Keratinocyte (primary cell): ENCODE measurements at regions not wholly inside any gene's neighbourhood (a gene's known extent, or its start where the extent isn't known, plus 50 kb on each side); places are given as distances from the start of the nearest gene placed in this dataset.

Experiments used
- DNase-seq: peaks from one replicate; pipeline ENCODE4 v3.0.0-alpha.2; 2011; ENCODE audit warnings: low read depth, missing footprints, low spot score
- FAIRE-seq: peaks from 2 replicates; lab custom pipeline; 2011; peaks lifted over from hg19 to GRCh38; lab: Jason Lieb, UNC
- H2AFZ ChIP-seq: 2 replicates; pipeline ENCODE4 v1.6.0; 2012; ENCODE audit warnings: low read length, control low read depth, inconsistent platforms; ENCODE audit not compliant: control insufficient read depth
- H3K27ac ChIP-seq: 2 replicates; pipeline ENCODE4 v1.5.1; 2011; ENCODE audit warnings: low read length; ENCODE audit not compliant: control insufficient read depth, insufficient read depth
- H3K27me3 ChIP-seq: 3 replicates; pipeline ENCODE4 v1.6.0; 2011; ENCODE audit warnings: low read length; ENCODE audit not compliant: control insufficient read depth, insufficient read depth; ENCODE audit errors: extremely low read depth
- H3K36me3 ChIP-seq, 2 experiments: 2 replicates in 1 of 2; 3 replicates in 1 of 2; pipeline ENCODE4 v1.5.1; 2011; ENCODE audit warnings: low read length in 2 of 2, mild to moderate bottlenecking in 1 of 2; ENCODE audit not compliant: control insufficient read depth in 2 of 2, insufficient read depth in 2 of 2; ENCODE audit errors: extremely low read depth in 1 of 2
- H3K4me1 ChIP-seq: 3 replicates; pipeline ENCODE4 v1.5.1; 2011; ENCODE audit warnings: low read length; ENCODE audit not compliant: control insufficient read depth, insufficient read depth; ENCODE audit errors: extremely low read depth
- H3K4me2 ChIP-seq: 3 replicates; pipeline ENCODE4 v1.6.0; 2011; ENCODE audit warnings: low read depth, low read length; ENCODE audit not compliant: control insufficient read depth, insufficient read depth; ENCODE audit errors: extremely low read depth
- H3K4me3 ChIP-seq, 3 experiments: fragments of 200-600 bp in 1 of 3; sonication (generic) in 1 of 3; 2 replicates in 2 of 3; 3 replicates in 1 of 3; pipeline ENCODE4 v1.5.1; 2011 to 2016; ENCODE audit warnings: low read length in 3 of 3, mild to moderate bottlenecking in 3 of 3, control low read depth in 2 of 3, inconsistent platforms in 1 of 3, low read depth in 1 of 3, mixed read lengths in 1 of 3, mixed run types in 1 of 3, moderate library complexity in 1 of 3; ENCODE audit not compliant: control insufficient read depth in 2 of 3, insufficient read depth in 2 of 3; ENCODE audit errors: extremely low read depth in 1 of 3
- H3K79me2 ChIP-seq: 2 replicates; pipeline ENCODE4 v1.6.0; 2012; ENCODE audit warnings: low read length; ENCODE audit not compliant: control insufficient read depth, insufficient read depth
- H3K9ac ChIP-seq: 3 replicates; pipeline ENCODE4 v1.6.0; 2011; ENCODE audit warnings: low read length; ENCODE audit not compliant: control insufficient read depth, insufficient read depth; ENCODE audit errors: extremely low read depth
- H3K9me1 ChIP-seq: 3 replicates; pipeline ENCODE4 v1.6.0; 2011; ENCODE audit warnings: low read length; ENCODE audit not compliant: control insufficient read depth, insufficient read depth; ENCODE audit errors: extremely low read depth
- H3K9me3 ChIP-seq: 2 replicates; pipeline ENCODE4 v1.5.1; 2012; ENCODE audit warnings: low read depth, low read length; ENCODE audit not compliant: control insufficient read depth
- H4K20me1 ChIP-seq: 3 replicates; pipeline ENCODE4 v1.6.0; 2011; ENCODE audit warnings: low read length; ENCODE audit not compliant: control insufficient read depth, insufficient read depth; ENCODE audit errors: extremely low read depth
- CTCF ChIP-seq, 3 experiments: IDR thresholded peaks in 1 of 3; conservative IDR thresholded peaks in 1 of 3; optimal IDR thresholded peaks in 1 of 3; 2 replicates in 2 of 3; 3 replicates in 1 of 3; pipeline versions ENCODE3 to v1.5.1; 2011; ENCODE audit warnings: low read length in 3 of 3, mild to moderate bottlenecking in 3 of 3, moderate library complexity in 2 of 3, control low read depth in 1 of 3, inconsistent platforms in 1 of 3; ENCODE audit not compliant: insufficient read depth in 2 of 3; ENCODE audit errors: extremely low read depth in 1 of 3
- EZH2 ChIP-seq: IDR thresholded peaks from one replicate; pipeline ENCODE4 v1.6.1; 2012; ENCODE audit warnings: inconsistent platforms, mild to moderate bottlenecking, low read length, moderate library complexity
- dilution Hi-C: fragments of 300-500 bp; cut with MboI; formaldehyde crosslinking; loops from one replicate; pipeline ENCODE4 v1.7.0; 2020; ENCODE audit warnings: low sequenced_read_pairs; ENCODE audit not compliant: extremely low pct_ligation_motif_present

- no peaks in the 10 kb centered on the region for H3K9me1 ChIP-seq
- no peak overlapping the region for H2AFZ ChIP-seq
- dilution Hi-C loops, result no loop called here
- no peaks in the 10 kb centered on the region for H3K9me3 ChIP-seq
- H3K4me3 ChIP-seq, result no peak overlapping the region
- H3K27ac ChIP-seq, result no peak overlapping the region
- H3K4me2 ChIP-seq, result no peak overlapping the region
- no peaks in the 10 kb centered on the region for H3K79me2 ChIP-seq
- H3K36me3 ChIP-seq, result no peaks in the 10 kb centered on the region
- no peaks in the 10 kb centered on the region for H3K27me3 ChIP-seq
- DNase-seq (no peak), FAIRE-seq (no peak)
- H3K9ac ChIP-seq, result no peak overlapping the region
- H4K20me1 ChIP-seq, result no peaks in the 10 kb centered on the region
- no peak for TF ChIP-seq EZH2
- no peak for TF ChIP-seq CTCF (optimal IDR thresholded peaks at IDR 0.05 in 1 of 3, IDR thresholded peaks at IDR 0.05 in 1 of 3, conservative IDR thresholded peaks at IDR 0.05 in 1 of 3; ENCODE audit: extremely low read depth in 1 of 3, insufficient read depth in 2 of 3, low read length in 3 of 3)
- H3K4me1 ChIP-seq, result no peaks in the 10 kb centered on the region
These were observed 163.8 kb downstream of the RPL10L start for GRCh38 chr14:46487582-46488350.

GRCh38 chr14:46482200-46482599 is 169.4 kb downstream of the RPL10L start:
- no peaks in the 10 kb centered on the region for H3K9me3 ChIP-seq
- no peak overlapping the region for H3K4me3 ChIP-seq
- no peak overlapping the region for H3K27ac ChIP-seq
- no peaks in the 10 kb centered on the region for H4K20me1 ChIP-seq
- no peak overlapping the region for H2AFZ ChIP-seq
- no peak overlapping the region for H3K9ac ChIP-seq
- no peaks in the 10 kb centered on the region for H3K9me1 ChIP-seq
- no peaks in the 10 kb centered on the region for H3K4me1 ChIP-seq
- H3K4me2 ChIP-seq, result no peak overlapping the region
- DNase-seq (no peak), FAIRE-seq (no peak)
- no peaks in the 10 kb centered on the region for H3K79me2 ChIP-seq
- TF ChIP-seq EZH2 (no peak), CTCF (optimal IDR thresholded peaks at IDR 0.05 in 1 of 3, IDR thresholded peaks at IDR 0.05 in 1 of 3, conservative IDR thresholded peaks at IDR 0.05 in 1 of 3; ENCODE audit: extremely low read depth in 1 of 3, insufficient read depth in 2 of 3, low read length in 3 of 3) (no peak)
- dilution Hi-C loops, result no loop called here
- H3K36me3 ChIP-seq, result no peaks in the 10 kb centered on the region
- H3K27me3 ChIP-seq, result no peaks in the 10 kb centered on the region
